ENCODE measurements at regions not wholly inside any gene's neighbourhood (a gene's known extent, or its start where the extent isn't known, plus 50 kb on each side); places are given as distances from the start of the nearest gene placed in this dataset.
"Not testable (repeated sequence)": the region's sequence is repeated elsewhere in the genome, so short reads cannot be mapped to it uniquely, and the experiment has no call there.

DNA sequence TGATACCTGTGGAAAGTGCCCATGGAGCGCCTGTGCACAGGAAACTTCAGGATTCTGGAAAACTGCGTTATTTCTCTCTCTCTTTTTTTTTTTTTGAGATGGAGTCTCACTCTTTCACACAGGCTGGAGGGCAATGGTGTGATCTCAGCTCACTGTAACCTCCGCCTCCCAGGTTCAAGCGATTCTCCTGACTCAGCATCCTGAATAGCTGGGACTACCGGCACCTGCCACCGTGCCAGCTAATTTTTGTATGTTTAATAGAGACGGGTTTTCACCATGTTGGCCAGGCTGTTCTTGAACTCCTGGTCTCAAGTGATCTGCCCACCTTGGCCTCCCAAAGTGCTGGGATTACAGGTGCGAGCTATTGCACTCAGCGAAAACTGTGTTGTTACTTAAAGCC is 68.9 kb upstream of the PODXL start:
- TF ChIP-seq POLR2A (IDR thresholded peaks at IDR 0.05): not testable (repeated sequence)
- TF ChIP-seq, protein P1, sequence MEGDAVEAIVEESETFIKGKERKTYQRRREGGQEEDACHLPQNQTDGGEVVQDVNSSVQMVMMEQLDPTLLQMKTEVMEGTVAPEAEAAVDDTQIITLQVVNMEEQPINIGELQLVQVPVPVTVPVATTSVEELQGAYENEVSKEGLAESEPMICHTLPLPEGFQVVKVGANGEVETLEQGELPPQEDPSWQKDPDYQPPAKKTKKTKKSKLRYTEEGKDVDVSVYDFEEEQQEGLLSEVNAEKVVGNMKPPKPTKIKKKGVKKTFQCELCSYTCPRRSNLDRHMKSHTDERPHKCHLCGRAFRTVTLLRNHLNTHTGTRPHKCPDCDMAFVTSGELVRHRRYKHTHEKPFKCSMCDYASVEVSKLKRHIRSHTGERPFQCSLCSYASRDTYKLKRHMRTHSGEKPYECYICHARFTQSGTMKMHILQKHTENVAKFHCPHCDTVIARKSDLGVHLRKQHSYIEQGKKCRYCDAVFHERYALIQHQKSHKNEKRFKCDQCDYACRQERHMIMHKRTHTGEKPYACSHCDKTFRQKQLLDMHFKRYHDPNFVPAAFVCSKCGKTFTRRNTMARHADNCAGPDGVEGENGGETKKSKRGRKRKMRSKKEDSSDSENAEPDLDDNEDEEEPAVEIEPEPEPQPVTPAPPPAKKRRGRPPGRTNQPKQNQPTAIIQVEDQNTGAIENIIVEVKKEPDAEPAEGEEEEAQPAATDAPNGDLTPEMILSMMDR (IDR thresholded peaks at IDR 0.05): not testable (repeated sequence)

Measured in body of pancreas (tissue), 4 donors.